B cell (primary cell): ENCODE measurements at regions not wholly inside any gene's neighbourhood (a gene's known extent, or its start where the extent isn't known, plus 50 kb on each side); places are given as distances from the start of the nearest gene placed in this dataset.

Experiments
- ATAC-seq: fragments of 200-7000 bp; cut with Tn5 transposase; one replicate; pipeline ENCODE4 v1.10.0; 2021; ENCODE audit warnings: low read depth, mild to moderate bottlenecking, moderate number of reproducible peaks, moderate library complexity
- CTCF ChIA-PET: fragments of 350-600 bp; sonication (Branson Sonifier 250); formaldehyde crosslinking; loops from one replicate; lab custom pipeline; 2021; ENCODE audit warnings: antibody characterized with exemption, inconsistent platforms; lab: Charles Lee
- POLR2A ChIA-PET: fragments of 350-600 bp; sonication (Branson Sonifier 250); formaldehyde crosslinking; loops from one replicate; lab custom pipeline; 2021; ENCODE audit warnings: antibody characterized with exemption; lab: Charles Lee
- DNase-seq: peaks from one replicate; pipeline ENCODE4 v3.0.0; 2013
- H2AFZ ChIP-seq: 2 replicates; pipeline ENCODE4 v1.6.1; 2012; ENCODE audit warnings: mild to moderate bottlenecking, low read depth, low read length; ENCODE audit not compliant: insufficient read depth, poor library complexity, severe bottlenecking
- H3K27ac ChIP-seq, 2 donors: 1 replicate in 1 of 2; 2 replicates in 1 of 2; pipeline ENCODE4 v1.5.1; 2012 to 2013; ENCODE audit warnings: low read length in 2 of 2, mild to moderate bottlenecking in 2 of 2, moderate library complexity in 1 of 2
- H3K27me3 ChIP-seq, 4 experiments: fragments of 200-600 bp in 1 of 4; sonication (generic) in 1 of 4; replicated peaks in 1 of 4; 1 replicate in 2 of 4; 2 replicates in 2 of 4; pipeline versions ENCODE4 v1.6.1 to v1.7.0; 2013 to 2016; ENCODE audit warnings: low read length in 3 of 4, mild to moderate bottlenecking in 2 of 4, mixed read lengths in 1 of 4, moderate library complexity in 1 of 4; ENCODE audit not compliant: insufficient read depth in 4 of 4, control insufficient read depth in 3 of 4; ENCODE audit errors: control extremely low read depth in 1 of 4
- H3K36me3 ChIP-seq, 2 experiments: replicated peaks in 1 of 2; 1 replicate in 1 of 2; 2 replicates in 1 of 2; pipeline versions ENCODE4 v1.6.1 to v1.7.1; 2013; ENCODE audit warnings: low read length in 1 of 2; ENCODE audit not compliant: insufficient read depth in 2 of 2, control insufficient read depth in 1 of 2; ENCODE audit errors: control extremely low read depth in 1 of 2, extremely low read depth in 1 of 2
- H3K4me1 ChIP-seq, 2 donors: fragments of 200-600 bp in 1 of 2; sonication (generic) in 1 of 2; 1 replicate in 1 of 2; 2 replicates in 1 of 2; pipeline versions ENCODE4 v1.5.1 to v1.6.1; 2013 to 2017; ENCODE audit warnings: low read length in 2 of 2; ENCODE audit not compliant: control insufficient read depth in 2 of 2, insufficient read depth in 2 of 2
- H3K4me2 ChIP-seq: replicated peaks from 2 replicates; pipeline ENCODE3; 2012; ENCODE audit warnings: mild to moderate bottlenecking, low read depth, low read length; ENCODE audit not compliant: poor library complexity, severe bottlenecking
- H3K4me3 ChIP-seq, 5 experiments: fragments of 200-600 bp in 1 of 5; sonication (generic) in 1 of 5; 1 replicate in 3 of 5; 2 replicates in 2 of 5; pipeline versions ENCODE4 v1.5.1 to v1.7.0; 2011 to 2016; ENCODE audit warnings: low read length in 4 of 5, mild to moderate bottlenecking in 4 of 5, low read depth in 2 of 5, control low read depth in 1 of 5, moderate library complexity in 1 of 5; ENCODE audit not compliant: insufficient read depth in 1 of 5; ENCODE audit errors: control extremely low read depth in 1 of 5, extremely low read depth in 1 of 5
- H3K79me2 ChIP-seq: fragments of 200-600 bp; sonication (generic); one replicate; pipeline ENCODE4 v1.6.0; 2016; ENCODE audit warnings: low read length; ENCODE audit not compliant: control insufficient read depth, insufficient read depth
- H3K9ac ChIP-seq: fragments of 200-600 bp; sonication (generic); 2 replicates; pipeline ENCODE4 v1.6.1; 2017; ENCODE audit warnings: mild to moderate bottlenecking, low read length, moderate library complexity
- H3K9me3 ChIP-seq, 3 donors: one replicate each; pipeline versions ENCODE4 v1.6.1 to v1.7.1; 2013; ENCODE audit warnings: low read length in 2 of 3; ENCODE audit not compliant: control insufficient read depth in 2 of 3, insufficient read depth in 1 of 3; ENCODE audit errors: control extremely low read depth in 1 of 3
- H4K20me1 ChIP-seq: 2 replicates; pipeline ENCODE4 v1.6.0; 2012; ENCODE audit warnings: mild to moderate bottlenecking, low read length; ENCODE audit not compliant: insufficient read depth, control insufficient read depth, poor library complexity, severe bottlenecking
- H3K27ac Mint-ChIP-seq: one replicate; pipeline ENCODE4 v1.8.0; 2021; ENCODE audit warnings: mixed read lengths
- H3K27me3 Mint-ChIP-seq: one replicate; pipeline ENCODE4 v1.8.0; 2021; ENCODE audit warnings: mixed read lengths
- H3K4me1 Mint-ChIP-seq: one replicate; pipeline ENCODE4 v1.8.0; 2021; ENCODE audit warnings: mixed read lengths
- H3K4me3 Mint-ChIP-seq: one replicate; pipeline ENCODE4 v1.8.0; 2021; ENCODE audit warnings: mixed read lengths
- H3K9me3 Mint-ChIP-seq: one replicate; pipeline ENCODE4 v1.8.0; 2022; ENCODE audit warnings: mixed read lengths; ENCODE audit not compliant: insufficient read depth
- EZH2 ChIP-seq: IDR thresholded peaks from 2 replicates; pipeline ENCODE4 v1.6.1; 2012; ENCODE audit warnings: borderline replicate concordance, low read depth, mild to moderate bottlenecking, moderate library complexity, low read length; ENCODE audit not compliant: insufficient read depth, poor library complexity, severe bottlenecking
- WGBS: methylation state at CpG from one replicate; pipeline ENCODE4 v1.1.5; 2013; ENCODE audit warnings: missing lambda C conversion rate; ENCODE audit not compliant: insufficient coverage; 5-methylcytosine and 5-hydroxymethylcytosine counted together
- intact Hi-C: fragments of 100-400 bp; cut with micrococcal nuclease; formaldehyde crosslinking; loops from one replicate; pipeline ENCODE4 v1.10.0; 2022
- TF ChIP-seq, protein P1 (sequence below): fragments of 200-600 bp; IDR thresholded peaks from one replicate; pipeline ENCODE4 v1.8.0; 2022; ENCODE audit warnings: antibody characterized with exemption, mild to moderate bottlenecking

DNA sequence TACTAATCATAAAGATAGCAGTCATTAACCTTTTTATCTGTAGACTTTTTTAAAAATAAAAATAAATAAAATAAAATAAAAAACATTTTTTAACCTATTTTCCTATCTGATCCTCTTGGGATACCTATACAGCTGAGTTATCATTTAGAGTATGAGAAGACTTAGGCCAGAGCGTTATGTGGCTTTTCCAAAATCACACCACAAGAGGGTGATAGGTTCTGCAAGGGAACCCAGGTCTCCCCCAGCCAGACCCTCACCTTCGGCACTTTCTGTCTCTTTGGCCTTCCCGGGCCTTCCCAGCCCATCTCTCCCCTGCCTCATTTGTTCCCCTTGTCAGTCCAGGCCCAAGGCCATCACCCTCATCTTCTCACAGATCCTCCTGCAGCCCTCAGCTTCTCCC is 311.7 kb downstream of the SMAD2 start:
- no peak overlapping the region for H3K27ac ChIP-seq
- H3K79me2 ChIP-seq = no peaks in the 10 kb centered on the region
- Mint-ChIP-seq H3K27ac (no peak overlapping the region), H3K4me3 (no peak overlapping the region), H3K9me3 (no peaks in the 10 kb centered on the region), H3K4me1 (no peaks in the 10 kb centered on the region), H3K27me3 (peaks cover 9% of the 10 kb centered on the region)
- no peaks in the 10 kb centered on the region for H3K27me3 ChIP-seq
- ChIA-PET CTCF (no interaction called here), POLR2A (no interaction called here)
- no peaks in the 10 kb centered on the region for H3K36me3 ChIP-seq
- no peak overlapping the region for H3K4me3 ChIP-seq
- no peaks in the 10 kb centered on the region for H4K20me1 ChIP-seq
- intact Hi-C loops = no loop called here
- no peak for ATAC-seq
- DNase-seq = no peak
- no peaks in the 10 kb centered on the region for H3K9me3 ChIP-seq
- no peaks in the 10 kb centered on the region for H3K4me1 ChIP-seq
- H3K9ac ChIP-seq = no peak overlapping the region
- no peak overlapping the region for H3K4me2 ChIP-seq
- no peak for TF ChIP-seq EZH2
- TF ChIP-seq, protein P1, sequence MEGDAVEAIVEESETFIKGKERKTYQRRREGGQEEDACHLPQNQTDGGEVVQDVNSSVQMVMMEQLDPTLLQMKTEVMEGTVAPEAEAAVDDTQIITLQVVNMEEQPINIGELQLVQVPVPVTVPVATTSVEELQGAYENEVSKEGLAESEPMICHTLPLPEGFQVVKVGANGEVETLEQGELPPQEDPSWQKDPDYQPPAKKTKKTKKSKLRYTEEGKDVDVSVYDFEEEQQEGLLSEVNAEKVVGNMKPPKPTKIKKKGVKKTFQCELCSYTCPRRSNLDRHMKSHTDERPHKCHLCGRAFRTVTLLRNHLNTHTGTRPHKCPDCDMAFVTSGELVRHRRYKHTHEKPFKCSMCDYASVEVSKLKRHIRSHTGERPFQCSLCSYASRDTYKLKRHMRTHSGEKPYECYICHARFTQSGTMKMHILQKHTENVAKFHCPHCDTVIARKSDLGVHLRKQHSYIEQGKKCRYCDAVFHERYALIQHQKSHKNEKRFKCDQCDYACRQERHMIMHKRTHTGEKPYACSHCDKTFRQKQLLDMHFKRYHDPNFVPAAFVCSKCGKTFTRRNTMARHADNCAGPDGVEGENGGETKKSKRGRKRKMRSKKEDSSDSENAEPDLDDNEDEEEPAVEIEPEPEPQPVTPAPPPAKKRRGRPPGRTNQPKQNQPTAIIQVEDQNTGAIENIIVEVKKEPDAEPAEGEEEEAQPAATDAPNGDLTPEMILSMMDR = no peak
- 100% methylated on average over 3 of the region's 3 CpGs for WGBS
- no peak overlapping the region for H2AFZ ChIP-seq

GRCh38 chr18:47615043-47615442 is 315.4 kb downstream of the SMAD2 start:
- Histone ChIP-seq H3K9me3 (peaks cover 0 to 3% (median 0%) of the 10 kb centered on the region in 3 donors), H3K9ac (no peak overlapping the region), H2AFZ (no peak overlapping the region), H3K4me1 (no peaks in the 10 kb centered on the region), H3K27ac (no peak overlapping the region), H3K4me3 (no peak overlapping the region), H3K27me3 (peaks cover 0 to 4% (median 0%) of the 10 kb centered on the region in 4 experiments), H3K4me2 (no peak overlapping the region), H3K79me2 (no peaks in the 10 kb centered on the region), H4K20me1 (no peaks in the 10 kb centered on the region), H3K36me3 (no peaks in the 10 kb centered on the region)
- POLR2A ChIA-PET = no interaction called here
- peaks cover 18% of the 10 kb centered on the region for H3K27me3 Mint-ChIP-seq
- intact Hi-C loops = no loop called here
- no peaks in the 10 kb centered on the region for H3K4me1 Mint-ChIP-seq
- TF ChIP-seq EZH2 = no peak
- no CpG with 5 or more reads among the region's 2 CpGs for WGBS
- ATAC-seq (no peak), DNase-seq (no peak)
- H3K9me3 Mint-ChIP-seq = no peaks in the 10 kb centered on the region
- CTCF ChIA-PET = no interaction called here
- no peak overlapping the region for H3K4me3 Mint-ChIP-seq
- no peak overlapping the region for H3K27ac Mint-ChIP-seq
